ENCODE measurements at regions not wholly inside any gene's neighbourhood (a gene's known extent, or its start where the extent isn't known, plus 50 kb on each side); places are given as distances from the start of the nearest gene placed in this dataset.

- no peak for TF ChIP-seq CTCF (IDR thresholded peaks at IDR 0.05; ENCODE audit: low read depth, low read length)
- TF ChIP-seq EZH2phosphoT487 (IDR thresholded peaks at IDR 0.05; ENCODE audit: low read depth), result no peak
These were observed 368.6 kb upstream of the B3GAT1 start for GRCh38 chr11:134780486-134781147.
